ENCODE measurements at regions not wholly inside any gene's neighbourhood (a gene's known extent, or its start where the extent isn't known, plus 50 kb on each side); places are given as distances from the start of the nearest gene placed in this dataset.

GRCh38 chr2:166592750-166593149, 98.7 kb upstream of the SCN7A start:
- TF ChIP-seq GABPA (IDR thresholded peaks at IDR 0.05; ENCODE audit: low read depth) (no peak), CTCF (IDR thresholded peaks at IDR 0.05; ENCODE audit: insufficient read depth, low read length) (no peak), POLR2AphosphoS5 (IDR thresholded peaks at IDR 0.05; ENCODE audit: low read depth) (no peak), REST (IDR thresholded peaks at IDR 0.05; ENCODE audit: insufficient replicate concordance, low read depth) (no peak)

All from HL-60 (cell line).